SK-N-SH treated with all-trans-retinoic acid at 6 μM for 48 hours (cell line): ENCODE measurements at regions not wholly inside any gene's neighbourhood (a gene's known extent, or its start where the extent isn't known, plus 50 kb on each side); places are given as distances from the start of the nearest gene placed in this dataset.

Experiments
- ATAC-seq: fragments of 200-7000 bp; cut with Tn5 transposase; 3 replicates; pipeline ENCODE4 v1.9.1; 2020; ENCODE audit warnings: mild to moderate bottlenecking, moderate library complexity
- BACH2 ChIP-seq: fragments of 250-450 bp; sonication (Bioruptor Pico); IDR thresholded peaks from 2 replicates; pipeline ENCODE4 v1.9.0; 2021; ENCODE audit warnings: mild to moderate bottlenecking, borderline replicate concordance
- CREB5 ChIP-seq: fragments of 250-450 bp; sonication (Bioruptor Pico); IDR thresholded peaks from 2 replicates; pipeline ENCODE4 v1.5.1; 2020; ENCODE audit warnings: low read depth, mild to moderate bottlenecking, moderate library complexity
- CSDC2 ChIP-seq: fragments of 250-450 bp; sonication (Bioruptor Pico); IDR thresholded peaks from 2 replicates; pipeline ENCODE4 v1.5.0; 2020; ENCODE audit warnings: mild to moderate bottlenecking, moderate library complexity
- ESRRG ChIP-seq: fragments of 250-450 bp; sonication (Bioruptor Pico); IDR thresholded peaks from 2 replicates; pipeline ENCODE4 v1.6.1; 2021; ENCODE audit warnings: mild to moderate bottlenecking
- GLIS3 ChIP-seq: fragments of 250-450 bp; sonication (Bioruptor Pico); IDR thresholded peaks from 2 replicates; pipeline ENCODE4 v1.5.0; 2020; ENCODE audit warnings: mild to moderate bottlenecking, moderate library complexity
- ISL1 ChIP-seq: fragments of 250-450 bp; sonication (Bioruptor Pico); IDR thresholded peaks from 2 replicates; pipeline ENCODE4 v2.1.2; 2022; ENCODE audit warnings: mild to moderate bottlenecking, moderate library complexity
- PATZ1 ChIP-seq: fragments of 250-450 bp; sonication (Bioruptor Pico); IDR thresholded peaks from 2 replicates; pipeline ENCODE4 v1.8.0; 2020; ENCODE audit warnings: mild to moderate bottlenecking, moderate library complexity, borderline replicate concordance
- POU6F1 ChIP-seq: fragments of 250-450 bp; sonication (Bioruptor Pico); IDR thresholded peaks from 2 replicates; pipeline ENCODE4 v1.8.0; 2021; ENCODE audit warnings: low read depth, mild to moderate bottlenecking, moderate library complexity, borderline replicate concordance
- PPARA ChIP-seq: fragments of 250-450 bp; sonication (Bioruptor Pico); IDR thresholded peaks from 2 replicates; pipeline ENCODE4 v1.5.0; 2020; ENCODE audit warnings: mild to moderate bottlenecking, borderline replicate concordance
- RARB ChIP-seq: fragments of 250-450 bp; sonication (Bioruptor Pico); IDR thresholded peaks from 2 replicates; pipeline ENCODE4 v1.8.0; 2021; ENCODE audit warnings: mild to moderate bottlenecking, moderate library complexity
- SNAI2 ChIP-seq: fragments of 250-450 bp; sonication (Bioruptor Pico); IDR thresholded peaks from 2 replicates; pipeline ENCODE4 v1.5.0; 2020; ENCODE audit warnings: mild to moderate bottlenecking, moderate library complexity
- TCF4 ChIP-seq: fragments of 250-450 bp; sonication (Bioruptor Pico); IDR thresholded peaks from 2 replicates; pipeline ENCODE4 v1.8.0; 2021; ENCODE audit warnings: mild to moderate bottlenecking, moderate library complexity, borderline replicate concordance
- TSHZ2 ChIP-seq: fragments of 250-450 bp; sonication (Bioruptor Pico); IDR thresholded peaks from 2 replicates; pipeline ENCODE4 v1.5.0; 2020; ENCODE audit warnings: mild to moderate bottlenecking, moderate library complexity
- ZC3H10 ChIP-seq: fragments of 250-450 bp; sonication (Bioruptor Pico); IDR thresholded peaks from 2 replicates; pipeline ENCODE4 v1.5.1; 2021; ENCODE audit warnings: mild to moderate bottlenecking, moderate library complexity
- ZFP30 ChIP-seq: fragments of 450-650 bp; formaldehyde crosslinking; IDR thresholded peaks from 2 replicates; pipeline ENCODE4 v1.5.0; 2022; ENCODE audit warnings: mild to moderate bottlenecking, moderate library complexity
- ZNF565 ChIP-seq: fragments of 450-650 bp; formaldehyde crosslinking; conservative IDR thresholded peaks from 2 replicates; pipeline ENCODE4 v1.5.0; 2020; ENCODE audit warnings: low read depth, mild to moderate bottlenecking, moderate library complexity
- ZNF70 ChIP-seq: fragments of 450-650 bp; formaldehyde crosslinking; IDR thresholded peaks from 2 replicates; pipeline ENCODE4 v1.5.0; 2020; ENCODE audit warnings: mild to moderate bottlenecking, moderate library complexity
- ZNF8 ChIP-seq: fragments of 450-650 bp; formaldehyde crosslinking; IDR thresholded peaks from 2 replicates; pipeline ENCODE4 v1.5.0; 2020; ENCODE audit warnings: mild to moderate bottlenecking, moderate library complexity

- no peak for TF ChIP-seq PATZ1 (CRISPR knock-in tag)
- TF ChIP-seq ESRRG (CRISPR knock-in tag), result no peak
- TF ChIP-seq ZNF565 (CRISPR knock-in tag), result no peak
- TF ChIP-seq CREB5, result no peak
- TF ChIP-seq CSDC2 (CRISPR knock-in tag), result no peak
- no peak for TF ChIP-seq RARB (CRISPR knock-in tag)
- no peak for TF ChIP-seq GLIS3 (CRISPR knock-in tag)
These were observed 59.7 kb upstream of the SAMD3 start (continued) for GRCh38 chr6:130282234-130282995.

GRCh38 chr6:130276507-130276906, 53.8 kb upstream of the SAMD3 start:
- ATAC-seq, result no peak
- no peak for TF ChIP-seq ZFP30 (CRISPR knock-in tag)

GRCh38 chr6:130274007-130274406, 51.3 kb upstream of the SAMD3 start:
- TF ChIP-seq SNAI2, result no peak
- no peak for TF ChIP-seq GLIS3 (CRISPR knock-in tag)
- TF ChIP-seq PPARA (CRISPR knock-in tag), result no peak
- TF ChIP-seq ZC3H10 (CRISPR knock-in tag), result no peak
- TF ChIP-seq TCF4 (CRISPR knock-in tag), result no peak
- TF ChIP-seq ISL1, result no peak
- TF ChIP-seq POU6F1 (CRISPR knock-in tag), result no peak
- no peak for TF ChIP-seq ZNF70 (CRISPR knock-in tag)
- TF ChIP-seq TSHZ2 (CRISPR knock-in tag), result no peak
- no peak for TF ChIP-seq ZNF8 (CRISPR knock-in tag)
- TF ChIP-seq RARB (CRISPR knock-in tag), result no peak
- no peak for TF ChIP-seq BACH2 (CRISPR knock-in tag)
- no peak for ATAC-seq
